Spleen (tissue), 7 donors: ENCODE measurements at regions not wholly inside any gene's neighbourhood (a gene's known extent, or its start where the extent isn't known, plus 50 kb on each side); places are given as distances from the start of the nearest gene placed in this dataset.

Experiments used
- CTCF ChIP-seq, 11 experiments: fragments of 200-600 bp in 7 of 11; fragments of 450-650 bp in 4 of 11; sonication (generic) in 4 of 11; IDR thresholded peaks in 8 of 11; conservative IDR thresholded peaks in 3 of 11; 1 replicate in 7 of 11; 2 replicates in 4 of 11; pipeline versions ENCODE4 v1.4.0 to v1.8.0; 2016 to 2021; ENCODE audit warnings: antibody characterized with exemption in 11 of 11, inconsistent platforms in 4 of 11, mild to moderate bottlenecking in 1 of 11
- POLR2A ChIP-seq, 3 donors: fragments of 450-650 bp; IDR thresholded peaks; one replicate each; pipeline ENCODE4 v1.5.1; 2017; ENCODE audit warnings: antibody characterized with exemption in 3 of 3, mild to moderate bottlenecking in 1 of 3
- POLR2AphosphoS5 ChIP-seq, 3 donors: sonication (generic); formaldehyde crosslinking; IDR thresholded peaks; one replicate each; pipeline ENCODE4 v1.5.1; 2017; ENCODE audit warnings: antibody characterized with exemption in 3 of 3
- donor health status: DM: no; HTN: no; CAD: no; lungs with moderate emphysema.
- donor health status: DM: no; HTN: no; CAD: no.
- donor health status: DM: no; HTN: no; CAD: no.

- TF ChIP-seq POLR2AphosphoS5 (IDR thresholded peaks at IDR 0.05) (no peak), CTCF (IDR thresholded peaks at IDR 0.05 in 8 of 11, conservative IDR thresholded peaks at IDR 0.05 in 3 of 11) (no peak), POLR2A (IDR thresholded peaks at IDR 0.05) (no peak)
Observed at GRCh38 chr15:96581371-96581770, 250.9 kb downstream of the NR2F2 start.
